ENCODE measurements at regions not wholly inside any gene's neighbourhood (a gene's known extent, or its start where the extent isn't known, plus 50 kb on each side); places are given as distances from the start of the nearest gene placed in this dataset.
"Not testable (repeated sequence)": the region's sequence is repeated elsewhere in the genome, so short reads cannot be mapped to it uniquely, and the experiment has no call there.

DNA sequence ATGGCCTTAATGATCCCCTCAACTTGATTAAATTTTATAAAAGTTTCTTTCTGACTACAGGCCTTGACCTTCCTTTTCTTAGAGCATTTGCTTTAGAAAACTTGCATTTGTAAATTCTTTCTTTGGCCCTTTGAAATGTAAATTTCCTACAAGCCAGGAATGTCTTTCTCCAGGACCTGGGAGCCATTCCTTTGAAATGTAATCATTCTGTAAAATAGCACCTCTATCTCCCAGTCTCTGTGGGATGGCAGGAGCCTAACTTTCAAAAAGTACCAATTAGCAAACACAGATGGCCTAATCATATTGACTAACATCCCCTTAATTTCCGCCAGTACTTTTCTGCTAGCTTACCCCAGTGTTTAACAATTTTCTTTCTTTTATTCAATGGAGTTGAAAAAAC is 1394.2 kb upstream of the ATXN8OS start:
- DNase-seq, result no peak
- 88% methylated on average over 1 of the region's 1 CpG for WGBS (ENCODE audit: insufficient coverage)
- Histone ChIP-seq H3K4me3 (ENCODE audit: low read length) (no peak overlapping the region), H3K36me3 (ENCODE audit: control insufficient read depth, insufficient read depth, low read length) (no peaks in the 10 kb centered on the region), H3K27me3 (ENCODE audit: control insufficient read depth, insufficient read depth, low read length) (no peaks in the 10 kb centered on the region), H3K4me1 (ENCODE audit: control insufficient read depth, insufficient read depth, low read length) (no peaks in the 10 kb centered on the region), H3K9me3 (ENCODE audit: control insufficient read depth, insufficient read depth, low read length) (peaks cover 2% of the 10 kb centered on the region), H3K27ac (ENCODE audit: low read length) (no peak overlapping the region)
- H3K36me3 Mint-ChIP-seq, result peaks cover 11% of the 10 kb centered on the region
- H3K27ac Mint-ChIP-seq, result no peak overlapping the region
- no peaks in the 10 kb centered on the region for H3K27me3 Mint-ChIP-seq (ENCODE audit: low read depth in 2 of 2)
- intact Hi-C loops (cut with micrococcal nuclease), result no loop called here
- TF ChIP-seq, protein P1, sequence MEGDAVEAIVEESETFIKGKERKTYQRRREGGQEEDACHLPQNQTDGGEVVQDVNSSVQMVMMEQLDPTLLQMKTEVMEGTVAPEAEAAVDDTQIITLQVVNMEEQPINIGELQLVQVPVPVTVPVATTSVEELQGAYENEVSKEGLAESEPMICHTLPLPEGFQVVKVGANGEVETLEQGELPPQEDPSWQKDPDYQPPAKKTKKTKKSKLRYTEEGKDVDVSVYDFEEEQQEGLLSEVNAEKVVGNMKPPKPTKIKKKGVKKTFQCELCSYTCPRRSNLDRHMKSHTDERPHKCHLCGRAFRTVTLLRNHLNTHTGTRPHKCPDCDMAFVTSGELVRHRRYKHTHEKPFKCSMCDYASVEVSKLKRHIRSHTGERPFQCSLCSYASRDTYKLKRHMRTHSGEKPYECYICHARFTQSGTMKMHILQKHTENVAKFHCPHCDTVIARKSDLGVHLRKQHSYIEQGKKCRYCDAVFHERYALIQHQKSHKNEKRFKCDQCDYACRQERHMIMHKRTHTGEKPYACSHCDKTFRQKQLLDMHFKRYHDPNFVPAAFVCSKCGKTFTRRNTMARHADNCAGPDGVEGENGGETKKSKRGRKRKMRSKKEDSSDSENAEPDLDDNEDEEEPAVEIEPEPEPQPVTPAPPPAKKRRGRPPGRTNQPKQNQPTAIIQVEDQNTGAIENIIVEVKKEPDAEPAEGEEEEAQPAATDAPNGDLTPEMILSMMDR (IDR thresholded peaks at IDR 0.05), result no peak
- H3K4me3 Mint-ChIP-seq, result no peak overlapping the region
- H3K9me3 Mint-ChIP-seq, result peaks cover 9 to 20% of the 10 kb centered on the region in 2 donors
- no peaks in the 10 kb centered on the region for H3K4me1 Mint-ChIP-seq
- no peak for ATAC-seq

DNA sequence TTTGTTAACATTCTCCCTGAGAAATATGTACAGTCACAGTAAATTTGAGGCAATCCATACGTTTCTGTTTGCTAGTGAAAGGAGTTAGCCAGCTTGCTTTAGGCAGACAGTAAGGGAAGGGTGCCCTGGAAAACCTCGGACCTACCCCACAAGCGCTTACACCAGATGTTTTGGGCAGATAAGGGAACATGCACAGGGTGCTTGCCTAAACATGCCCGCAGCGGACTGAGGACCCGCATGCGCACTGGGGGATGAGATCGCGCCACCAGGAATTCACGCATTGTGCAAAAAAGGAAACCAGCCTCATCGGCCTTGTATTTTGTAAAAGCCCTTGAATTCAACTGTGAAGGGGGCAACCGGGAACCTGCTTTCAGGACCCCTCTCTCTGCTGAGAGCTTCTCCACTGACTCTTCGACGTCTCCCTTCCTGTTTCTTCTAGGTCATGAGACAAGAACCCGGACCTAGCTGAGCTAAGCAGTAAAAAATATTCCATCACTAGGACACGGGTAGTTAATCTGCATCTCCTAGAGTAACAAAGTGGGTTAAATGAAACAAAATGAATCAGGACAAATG is 1399.2 kb upstream of the ATXN8OS start:
- intact Hi-C loops (cut with micrococcal nuclease), result no loop called here
- H3K4me1 ChIP-seq (ENCODE audit: control insufficient read depth, insufficient read depth, low read length), result no peaks in the 10 kb centered on the region
- no peak overlapping the region for H3K27ac Mint-ChIP-seq
- 87% methylated on average over 16 of the region's 16 CpGs for WGBS (ENCODE audit: insufficient coverage)
- no peaks in the 10 kb centered on the region for H3K4me1 Mint-ChIP-seq
- peaks cover 20 to 28% of the 10 kb centered on the region in 2 donors for H3K9me3 Mint-ChIP-seq
- peaks cover 5% of the 10 kb centered on the region for H3K9me3 ChIP-seq (ENCODE audit: control insufficient read depth, insufficient read depth, low read length)
- no peaks in the 10 kb centered on the region for H3K27me3 Mint-ChIP-seq (ENCODE audit: low read depth in 2 of 2)
- H3K4me3 ChIP-seq (ENCODE audit: low read length), result no peak overlapping the region
- H3K36me3 ChIP-seq (ENCODE audit: control insufficient read depth, insufficient read depth, low read length), result no peaks in the 10 kb centered on the region
- H3K27ac ChIP-seq (ENCODE audit: low read length), result no peak overlapping the region
- no peak for ATAC-seq
- peaks cover 11% of the 10 kb centered on the region for H3K36me3 Mint-ChIP-seq
- TF ChIP-seq, protein P1 (IDR thresholded peaks at IDR 0.05), result no peak
- H3K4me3 Mint-ChIP-seq, result no peak overlapping the region
- no peaks in the 10 kb centered on the region for H3K27me3 ChIP-seq (ENCODE audit: control insufficient read depth, insufficient read depth, low read length)
- no peak for DNase-seq

DNA sequence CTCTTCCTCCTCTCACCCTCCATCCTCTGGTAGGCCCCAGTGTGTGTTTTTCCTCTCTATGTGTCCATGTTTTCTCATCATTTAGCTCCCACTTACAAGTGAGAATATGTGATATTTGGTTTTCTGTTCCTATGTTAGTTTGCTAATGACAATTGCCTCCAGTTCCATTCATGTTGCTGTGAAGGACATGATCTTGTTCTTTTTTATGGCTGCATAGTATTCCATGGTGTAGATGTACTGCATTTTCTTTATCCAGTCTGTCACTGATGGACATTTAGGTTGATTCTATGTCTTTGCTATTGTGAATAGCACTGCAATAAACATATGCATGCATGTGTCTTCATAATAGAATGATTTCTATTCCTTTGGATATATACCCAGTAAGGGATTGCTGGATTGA is 1401.6 kb upstream of the ATXN8OS start:
- H3K27me3 ChIP-seq (ENCODE audit: control insufficient read depth, insufficient read depth, low read length); ATAC-seq; H3K4me3 Mint-ChIP-seq; H3K36me3 ChIP-seq (ENCODE audit: control insufficient read depth, insufficient read depth, low read length); DNase-seq; H3K4me1 ChIP-seq (ENCODE audit: control insufficient read depth, insufficient read depth, low read length); H3K9me3 ChIP-seq (ENCODE audit: control insufficient read depth, insufficient read depth, low read length); H3K27me3 Mint-ChIP-seq (ENCODE audit: low read depth in 2 of 2); intact Hi-C loops (cut with micrococcal nuclease); H3K4me1 Mint-ChIP-seq; H3K27ac ChIP-seq (ENCODE audit: low read length); H3K27ac Mint-ChIP-seq; H3K4me3 ChIP-seq (ENCODE audit: low read length); H3K36me3 Mint-ChIP-seq: not testable (repeated sequence)
- H3K9me3 Mint-ChIP-seq, result peaks cover 14 to 20% of the 10 kb centered on the region in 2 donors

DNA sequence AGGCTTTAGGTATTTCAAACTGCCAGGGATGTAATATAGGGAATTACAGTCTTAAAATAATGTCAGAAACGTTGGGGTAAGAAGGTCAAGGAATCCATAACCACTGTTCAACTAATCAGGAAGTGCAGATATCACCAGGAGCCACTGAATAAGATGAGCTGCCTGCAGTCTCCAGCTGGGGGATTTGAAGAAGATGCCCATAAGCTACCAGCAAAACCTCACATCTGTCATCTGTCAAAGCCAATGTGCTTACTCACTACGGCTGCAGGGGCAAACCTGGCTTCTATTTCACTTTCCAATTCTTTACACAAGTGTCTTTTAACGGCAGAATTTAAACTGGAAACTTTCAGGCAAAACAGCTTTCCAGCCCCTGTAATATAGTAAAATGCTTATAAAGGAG is 1410.1 kb upstream of the ATXN8OS start:
- Histone ChIP-seq H3K4me3 (ENCODE audit: low read length) (no peak overlapping the region), H3K9me3 (ENCODE audit: control insufficient read depth, insufficient read depth, low read length) (peaks cover 6% of the 10 kb centered on the region), H3K4me1 (ENCODE audit: control insufficient read depth, insufficient read depth, low read length) (no peaks in the 10 kb centered on the region), H3K36me3 (ENCODE audit: control insufficient read depth, insufficient read depth, low read length) (no peaks in the 10 kb centered on the region), H3K27ac (ENCODE audit: low read length) (no peak overlapping the region), H3K27me3 (ENCODE audit: control insufficient read depth, insufficient read depth, low read length) (no peaks in the 10 kb centered on the region)
- WGBS (ENCODE audit: insufficient coverage), result 2% methylated on average over 3 of the region's 3 CpGs
- Mint-ChIP-seq H3K4me3 (no peak overlapping the region), H3K27ac (no peak overlapping the region), H3K4me1 (no peaks in the 10 kb centered on the region), H3K36me3 (no peaks in the 10 kb centered on the region), H3K27me3 (ENCODE audit: low read depth in 2 of 2) (no peaks in the 10 kb centered on the region), H3K9me3 (peaks cover 7 to 15% of the 10 kb centered on the region in 2 donors)
- DNase-seq (no peak), ATAC-seq (no peak)
- TF ChIP-seq, protein P1 (IDR thresholded peaks at IDR 0.05), result no peak
- intact Hi-C loops (cut with micrococcal nuclease), result no loop called here

Measured in natural killer cell (primary cell).